Left cardiac atrium (tissue), 4 donors: ENCODE measurements at regions not wholly inside any gene's neighbourhood (a gene's known extent, or its start where the extent isn't known, plus 50 kb on each side); places are given as distances from the start of the nearest gene placed in this dataset.
"Not testable (repeated sequence)": the region's sequence is repeated elsewhere in the genome, so short reads cannot be mapped to it uniquely, and the experiment has no call there.

Experiments used
- ATAC-seq, 2 donors: fragments of 200-7000 bp; cut with Tn5 transposase; one replicate each; pipeline ENCODE4 v1.9.1; 2020; ENCODE audit warnings: mild to moderate bottlenecking in 2 of 2, moderate library complexity in 2 of 2
- DNase-seq: peaks from one replicate; pipeline ENCODE4 v3.0.0-alpha.2; 2020
- intact Hi-C, 2 donors: fragments of 100-400 bp; cut with DNase I; formaldehyde crosslinking; loops; one replicate each; pipeline versions ENCODE4 v1.14.1 to v1.15.1; 2022 to 2023
- donor health status: DM: no; HTN: yes; CAD: no.
- donor health status: DM: no; HTN: yes; CAD: no; lungs with severe emphysema.
- donor health status: DM: yes; HTN: yes; CAD: no.
- donor health status: Dilated cardiomyopathy.

- ATAC-seq (no peak), DNase-seq (no peak)
- intact Hi-C loops: no loop called here
Observed at GRCh38 chr18:73144030-73144429, 276.2 kb upstream of the NETO1 start.

- no peak for ATAC-seq
- intact Hi-C loops: loop anchor here (5.0 to 10.0 kb wide), 2 partner anchors 371 to 374 kb away; no protein-coding TSS in a partner anchor
- no peak for DNase-seq
Observed at GRCh38 chr18:73136134-73136533, 268.3 kb upstream of the NETO1 start.

- ATAC-seq (no peak), DNase-seq (no peak)
- intact Hi-C loops: no loop called here
Observed at GRCh38 chr18:73124175-73124574, 256.4 kb upstream of the NETO1 start.

GRCh38 chr18:73121207-73121606 is 253.4 kb upstream of the NETO1 start:
- DNase-seq: no peak
- ATAC-seq: no peak
- intact Hi-C loops: no loop called here

GRCh38 chr18:73120626-73121025 is 252.8 kb upstream of the NETO1 start:
- ATAC-seq (no peak), DNase-seq (no peak)
- intact Hi-C loops: no loop called here

GRCh38 chr18:73119574-73119973 is 251.8 kb upstream of the NETO1 start:
- ATAC-seq: no peak
- DNase-seq: no peak
- intact Hi-C loops: no loop called here

- ATAC-seq (no peak), DNase-seq (no peak)
Observed at GRCh38 chr18:73118121-73118816, 250.5 kb upstream of the NETO1 start.

GRCh38 chr18:73110307-73110706 is 242.5 kb upstream of the NETO1 start:
- no peak for DNase-seq
- intact Hi-C loops: no loop called here
- no peak for ATAC-seq

More at GRCh38 chr18:73118121-73118816, 250.5 kb upstream of the NETO1 start:
- intact Hi-C loops: no loop called here

- DNase-seq: no peak
- ATAC-seq: no peak
- intact Hi-C loops: no loop called here
Observed at GRCh38 chr18:73101977-73102376, 234.2 kb upstream of the NETO1 start.

GRCh38 chr18:73101491-73101890 is 233.7 kb upstream of the NETO1 start:
- not testable (repeated sequence) for ATAC-seq

GRCh38 chr18:73099759-73100158 is 232.0 kb upstream of the NETO1 start:
- intact Hi-C loops: no loop called here
- no peak for ATAC-seq
- no peak for DNase-seq

More at GRCh38 chr18:73101491-73101890, 233.7 kb upstream of the NETO1 start:
- intact Hi-C loops, DNase-seq: not testable (repeated sequence)

- ATAC-seq (no peak), DNase-seq (no peak)
- intact Hi-C loops: no loop called here
Observed at GRCh38 chr18:73093687-73094250, 226.0 kb upstream of the NETO1 start.

GRCh38 chr18:73088445-73088844 is 220.7 kb upstream of the NETO1 start:
- DNase-seq (no peak), ATAC-seq (no peak)
- intact Hi-C loops: no loop called here

- intact Hi-C loops: no loop called here
- DNase-seq (no peak), ATAC-seq (no peak)
Observed at GRCh38 chr18:73087282-73087977, 219.6 kb upstream of the NETO1 start.

- no peak for DNase-seq
- intact Hi-C loops: no loop called here
- ATAC-seq: no peak
Observed at GRCh38 chr18:73079920-73080319, 212.1 kb upstream of the NETO1 start.

GRCh38 chr18:73060666-73061288 is 193.0 kb upstream of the NETO1 start:
- no peak for DNase-seq
- intact Hi-C loops: no loop called here
- no peak for ATAC-seq

- DNase-seq (no peak), ATAC-seq (no peak)
- intact Hi-C loops: no loop called here
Observed at GRCh38 chr18:73059280-73059679, 191.5 kb upstream of the NETO1 start.

GRCh38 chr18:73047688-73048087 is 179.9 kb upstream of the NETO1 start:
- intact Hi-C loops: no loop called here
- no peak for DNase-seq
- ATAC-seq: no peak

- DNase-seq (no peak), ATAC-seq (no peak)
- intact Hi-C loops: no loop called here
Observed at GRCh38 chr18:73045037-73045436, 177.2 kb upstream of the NETO1 start.

- intact Hi-C loops: no loop called here
- ATAC-seq (no peak), DNase-seq (no peak)
Observed at GRCh38 chr18:73043611-73044010, 175.8 kb upstream of the NETO1 start.
